ENCODE measurements at regions not wholly inside any gene's neighbourhood (a gene's known extent, or its start where the extent isn't known, plus 50 kb on each side); places are given as distances from the start of the nearest gene placed in this dataset.

- TF ChIP-seq CTCF (IDR thresholded peaks at IDR 0.05) (no peak), POLR2A (IDR thresholded peaks at IDR 0.05) (no peak)
Observed at GRCh38 chr5:5899716-5900115, 477.2 kb downstream of the ICE1 start.

Data from gastroesophageal sphincter (tissue), 3 donors.